Left lung (tissue), 4 donors: ENCODE measurements at regions not wholly inside any gene's neighbourhood (a gene's known extent, or its start where the extent isn't known, plus 50 kb on each side); places are given as distances from the start of the nearest gene placed in this dataset.

ENCODE experiments used
- ATAC-seq: fragments of 200-7000 bp; cut with Tn5 transposase; one replicate; pipeline ENCODE4 v1.9.1; 2020; ENCODE audit warnings: moderate library complexity
- DNase-seq, 4 donors: peaks; one replicate each; pipeline ENCODE4 v3.0.0-alpha.2; 2013 to 2020
- H3K27ac ChIP-seq, 2 donors: fragments of 200-600 bp; sonication (generic) in 1 of 2; one replicate each; pipeline versions ENCODE4 v1.5.0 to v1.8.0; 2020 to 2021
- H3K27me3 ChIP-seq, 2 donors: fragments of 200-600 bp; sonication (generic) in 1 of 2; one replicate each; pipeline versions ENCODE4 v1.5.0 to v1.8.0; 2020 to 2021
- H3K36me3 ChIP-seq, 2 donors: fragments of 200-600 bp; sonication (generic) in 1 of 2; one replicate each; pipeline versions ENCODE4 v1.5.0 to v1.8.0; 2020 to 2021
- H3K4me1 ChIP-seq, 2 donors: fragments of 200-600 bp; one replicate each; pipeline ENCODE4 v1.8.0; 2021
- H3K4me3 ChIP-seq, 2 donors: fragments of 200-600 bp; sonication (generic) in 1 of 2; one replicate each; pipeline versions ENCODE4 v1.5.0 to v1.8.0; 2020 to 2021; ENCODE audit warnings: mild to moderate bottlenecking in 1 of 2
- H3K9me3 ChIP-seq, 2 donors: fragments of 200-600 bp; sonication (generic) in 1 of 2; one replicate each; pipeline versions ENCODE4 v1.5.0 to v1.8.0; 2020 to 2021
- CTCF ChIP-seq, 2 donors: fragments of 200-600 bp; sonication (generic) in 1 of 2; IDR thresholded peaks; one replicate each; pipeline versions ENCODE4 v1.5.0 to v1.8.0; 2021; ENCODE audit warnings: antibody characterized with exemption in 2 of 2
- intact Hi-C, 2 donors: fragments of 100-400 bp; cut with DNase I; formaldehyde crosslinking; loops; one replicate each; pipeline versions ENCODE4 v1.11.2 to v1.14.2; 2022
- donor health status: DM: no; HTN: yes; CAD: no.
- donor health status: DM: no; HTN: no; CAD: no.

GRCh38 chr7:114851406-114852061 is 70.4 kb upstream of the MDFIC start:
- intact Hi-C loops: no loop called here
- no peak overlapping the region for H3K27ac ChIP-seq
- no peaks in the 10 kb centered on the region for H3K27me3 ChIP-seq
- DNase-seq (no peak), ATAC-seq (no peak)
- H3K4me3 ChIP-seq: no peak overlapping the region
- H3K4me1 ChIP-seq: no peaks in the 10 kb centered on the region
- no peaks in the 10 kb centered on the region for H3K36me3 ChIP-seq
- H3K9me3 ChIP-seq: no peaks in the 10 kb centered on the region
- no peak for TF ChIP-seq CTCF (IDR thresholded peaks at IDR 0.05)

DNA sequence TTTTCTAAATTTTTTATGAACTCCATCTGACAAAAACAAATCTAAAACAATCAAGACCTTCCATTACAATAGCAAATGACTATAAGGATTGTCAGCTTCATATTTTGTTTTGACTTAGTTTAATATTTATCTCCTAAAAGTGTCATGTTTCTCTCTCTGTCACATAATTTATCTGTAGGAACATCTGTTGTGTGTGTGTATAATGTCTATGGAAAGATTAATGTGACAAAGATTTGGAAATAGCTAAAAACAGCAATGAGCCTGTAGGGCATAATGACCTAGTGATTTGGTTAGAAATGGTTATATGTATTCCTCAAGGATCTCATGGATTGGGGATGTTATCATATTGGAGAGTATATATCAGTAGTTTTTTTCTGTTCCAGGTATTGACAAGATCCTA is 69.6 kb upstream of the MDFIC start:
- no peak overlapping the region for H3K4me3 ChIP-seq
- H3K27ac ChIP-seq: no peak overlapping the region
- no peaks in the 10 kb centered on the region for H3K36me3 ChIP-seq
- DNase-seq: no peak
- H3K9me3 ChIP-seq: no peaks in the 10 kb centered on the region
- H3K27me3 ChIP-seq: no peaks in the 10 kb centered on the region
- intact Hi-C loops: no loop called here
- no peak for ATAC-seq
- no peak for TF ChIP-seq CTCF (IDR thresholded peaks at IDR 0.05)
- no peaks in the 10 kb centered on the region for H3K4me1 ChIP-seq

GRCh38 chr7:114853189-114853588 is 68.7 kb upstream of the MDFIC start:
- Histone ChIP-seq H3K9me3 (no peaks in the 10 kb centered on the region), H3K4me1 (no peaks in the 10 kb centered on the region), H3K36me3 (no peaks in the 10 kb centered on the region), H3K27me3 (no peaks in the 10 kb centered on the region), H3K27ac (no peak overlapping the region), H3K4me3 (no peak overlapping the region)
- intact Hi-C loops: no loop called here
- DNase-seq (no peak), ATAC-seq (no peak)
- TF ChIP-seq CTCF (IDR thresholded peaks at IDR 0.05): no peak

DNA sequence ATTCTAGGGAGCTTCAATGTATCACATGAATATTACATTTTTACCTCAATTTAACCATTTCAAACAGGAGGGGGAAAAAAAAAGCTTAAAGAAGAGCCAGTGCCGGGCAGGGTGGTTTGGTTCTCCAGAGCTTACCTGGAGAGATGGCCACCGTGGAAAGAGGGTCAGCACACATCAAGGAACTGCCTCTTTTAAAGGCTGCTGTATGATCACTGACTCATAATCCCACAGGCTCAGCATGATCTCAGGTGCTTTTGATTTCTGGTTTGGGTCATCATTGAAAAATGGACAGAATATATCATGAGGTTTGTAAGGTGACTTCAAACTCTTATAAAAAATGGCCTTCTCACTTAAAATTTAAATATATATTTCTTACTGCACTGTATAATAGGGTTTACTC is 67.5 kb upstream of the MDFIC start:
- Histone ChIP-seq H3K4me3 (no peak overlapping the region), H3K36me3 (no peaks in the 10 kb centered on the region), H3K27me3 (no peaks in the 10 kb centered on the region), H3K4me1 (no peaks in the 10 kb centered on the region), H3K9me3 (no peaks in the 10 kb centered on the region), H3K27ac (no peak overlapping the region)
- TF ChIP-seq CTCF (IDR thresholded peaks at IDR 0.05): no peak
- intact Hi-C loops: no loop called here
- ATAC-seq (no peak), DNase-seq (no peak)

DNA sequence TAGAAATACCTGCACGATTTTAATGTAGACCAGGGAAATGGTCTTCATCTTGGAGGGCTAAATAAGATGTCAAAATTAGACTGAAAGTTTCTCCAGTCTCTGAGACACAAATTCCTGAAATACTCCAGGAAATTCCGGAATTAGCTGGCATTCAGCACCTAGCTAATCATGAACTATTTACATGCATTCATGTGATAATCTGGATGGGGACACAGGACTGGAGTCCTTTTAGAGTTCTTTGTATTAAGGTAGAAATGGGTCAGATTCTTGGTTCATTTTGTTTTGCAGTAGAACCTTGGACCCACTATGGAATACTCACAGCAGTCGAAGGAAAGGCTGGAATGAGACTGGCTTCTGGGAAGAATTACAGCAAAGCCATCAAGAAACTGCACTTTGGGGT is 65.3 kb upstream of the MDFIC start:
- Histone ChIP-seq H3K36me3 (no peaks in the 10 kb centered on the region), H3K9me3 (no peaks in the 10 kb centered on the region), H3K27ac (no peak overlapping the region), H3K4me1 (no peaks in the 10 kb centered on the region), H3K4me3 (no peak overlapping the region), H3K27me3 (no peaks in the 10 kb centered on the region)
- no peak for TF ChIP-seq CTCF (IDR thresholded peaks at IDR 0.05)
- DNase-seq (no peak), ATAC-seq (no peak)
- intact Hi-C loops: no loop called here
